KOPT-K1 (cell line): ENCODE measurements at regions not wholly inside any gene's neighbourhood (a gene's known extent, or its start where the extent isn't known, plus 50 kb on each side); places are given as distances from the start of the nearest gene placed in this dataset.

Source experiments
- H3K27ac ChIP-seq: fragments of 200-600 bp; sonication (generic); 2 replicates; pipeline ENCODE4 v1.5.1; 2016; ENCODE audit warnings: antibody characterized with exemption, mild to moderate bottlenecking, low read depth, low read length; ENCODE audit not compliant: poor library complexity, severe bottlenecking
- H3K36me3 ChIP-seq: fragments of 200-600 bp; sonication (generic); 2 replicates; pipeline ENCODE4 v1.5.1; 2017; ENCODE audit warnings: antibody characterized with exemption, mild to moderate bottlenecking, low read length, moderate library complexity; ENCODE audit not compliant: insufficient read depth
- H3K9me3 ChIP-seq: fragments of 200-600 bp; sonication (generic); 2 replicates; pipeline ENCODE4 v1.5.1; 2017; ENCODE audit warnings: antibody characterized with exemption, low read length, mild to moderate bottlenecking; ENCODE audit not compliant: insufficient read depth, poor library complexity, severe bottlenecking

DNA sequence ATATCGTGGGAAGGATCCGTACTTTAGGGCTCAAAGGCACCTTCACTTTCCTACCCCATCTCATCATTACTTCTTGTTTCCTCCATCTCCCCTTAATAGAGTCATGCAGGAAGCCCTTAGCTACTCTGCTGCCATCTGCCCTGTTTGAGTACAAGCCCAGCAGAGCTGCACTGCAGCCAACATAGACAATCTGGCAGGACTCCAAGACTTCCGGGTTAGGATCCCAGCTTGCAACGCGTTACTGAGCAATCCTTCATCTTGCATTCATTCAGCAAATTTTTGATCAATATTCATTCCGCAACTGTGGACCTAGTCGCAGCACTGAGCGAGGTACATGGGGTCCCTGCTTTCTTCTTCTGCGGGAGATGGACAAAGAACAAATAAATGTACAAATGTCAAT is 344.9 kb downstream of the BCOR start:
- no peak overlapping the region for H3K27ac ChIP-seq
- H3K36me3 ChIP-seq: no peaks in the 10 kb centered on the region
- H3K9me3 ChIP-seq: no peaks in the 10 kb centered on the region

DNA sequence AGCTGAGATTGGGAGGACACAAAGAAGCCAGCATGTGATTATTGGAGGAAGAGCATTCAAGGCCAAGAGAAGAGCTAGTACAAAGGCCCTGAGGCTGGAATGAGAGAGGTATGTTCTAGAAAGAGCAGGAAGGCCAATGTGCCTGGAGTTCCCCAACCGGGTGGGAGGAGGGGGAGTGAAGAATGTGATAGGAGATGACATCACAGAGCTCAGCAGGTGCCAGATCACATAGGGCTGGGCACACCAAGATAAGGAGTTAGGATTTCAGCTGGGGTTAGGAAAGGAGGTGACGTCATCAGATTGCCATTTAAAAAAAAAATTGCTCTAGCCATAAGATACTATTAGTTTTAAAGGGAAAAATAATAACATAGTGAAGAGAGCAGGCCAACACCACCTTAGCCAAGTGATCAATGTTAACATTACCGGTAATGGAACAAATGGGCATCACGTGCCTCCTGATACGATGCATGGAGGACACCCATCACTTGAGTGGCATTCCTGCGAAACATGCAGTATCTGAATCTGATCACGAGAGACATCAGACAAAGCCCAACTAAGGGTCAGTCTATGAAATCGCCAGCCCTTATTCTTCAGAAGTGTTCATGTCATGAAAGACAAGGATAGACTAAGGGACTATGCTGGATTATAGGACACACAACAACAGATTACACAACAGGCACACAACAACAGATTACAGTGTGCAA is 344.3 kb downstream of the BCOR start:
- no peaks in the 10 kb centered on the region for H3K9me3 ChIP-seq
- H3K36me3 ChIP-seq: no peaks in the 10 kb centered on the region
- H3K27ac ChIP-seq: no peak overlapping the region

DNA sequence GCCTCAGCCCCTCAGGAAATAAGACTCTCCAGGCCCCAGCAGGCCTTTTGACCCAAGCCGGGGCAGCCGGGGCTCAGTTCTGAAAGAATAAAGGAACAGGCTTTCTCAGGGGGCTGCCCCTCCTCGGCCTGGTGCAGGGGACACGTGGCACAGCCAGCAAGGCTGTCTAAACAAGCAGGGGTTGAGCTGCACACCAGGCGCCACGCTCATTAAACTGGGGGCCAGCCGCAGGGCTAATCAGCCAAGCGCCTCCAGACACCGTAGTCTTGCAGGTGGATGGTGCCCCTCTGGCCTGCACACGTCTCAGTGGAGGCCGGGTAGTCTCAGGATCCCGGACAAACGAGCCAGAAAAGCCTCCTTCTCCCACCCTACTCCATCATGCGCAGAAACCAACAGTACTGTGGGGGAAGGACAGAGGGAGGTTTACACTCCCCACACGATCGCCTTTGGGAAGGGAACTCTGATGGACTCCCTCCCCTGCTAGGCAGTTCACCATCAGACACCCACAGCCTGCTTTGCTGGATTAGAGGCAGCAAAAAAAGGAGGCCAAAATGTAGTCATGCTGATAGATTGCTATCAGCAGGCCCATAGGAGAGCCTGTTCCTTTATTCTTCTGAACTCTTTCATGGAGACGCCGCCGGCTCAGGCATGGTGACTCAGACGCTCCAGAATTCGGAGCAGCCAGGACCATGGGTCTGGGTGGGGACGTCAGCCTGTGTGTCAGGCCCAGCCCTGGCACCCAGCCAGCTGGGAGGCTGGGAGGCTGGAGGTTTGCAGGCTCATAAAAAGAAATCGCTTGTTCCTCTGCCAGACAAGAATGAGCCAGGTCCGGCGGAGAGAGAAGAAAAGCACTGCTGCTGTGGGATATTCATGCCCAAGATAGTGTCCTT is 342.4 kb downstream of the BCOR start:
- H3K27ac ChIP-seq: no peak overlapping the region
- H3K9me3 ChIP-seq: no peaks in the 10 kb centered on the region
- H3K36me3 ChIP-seq: no peaks in the 10 kb centered on the region

DNA sequence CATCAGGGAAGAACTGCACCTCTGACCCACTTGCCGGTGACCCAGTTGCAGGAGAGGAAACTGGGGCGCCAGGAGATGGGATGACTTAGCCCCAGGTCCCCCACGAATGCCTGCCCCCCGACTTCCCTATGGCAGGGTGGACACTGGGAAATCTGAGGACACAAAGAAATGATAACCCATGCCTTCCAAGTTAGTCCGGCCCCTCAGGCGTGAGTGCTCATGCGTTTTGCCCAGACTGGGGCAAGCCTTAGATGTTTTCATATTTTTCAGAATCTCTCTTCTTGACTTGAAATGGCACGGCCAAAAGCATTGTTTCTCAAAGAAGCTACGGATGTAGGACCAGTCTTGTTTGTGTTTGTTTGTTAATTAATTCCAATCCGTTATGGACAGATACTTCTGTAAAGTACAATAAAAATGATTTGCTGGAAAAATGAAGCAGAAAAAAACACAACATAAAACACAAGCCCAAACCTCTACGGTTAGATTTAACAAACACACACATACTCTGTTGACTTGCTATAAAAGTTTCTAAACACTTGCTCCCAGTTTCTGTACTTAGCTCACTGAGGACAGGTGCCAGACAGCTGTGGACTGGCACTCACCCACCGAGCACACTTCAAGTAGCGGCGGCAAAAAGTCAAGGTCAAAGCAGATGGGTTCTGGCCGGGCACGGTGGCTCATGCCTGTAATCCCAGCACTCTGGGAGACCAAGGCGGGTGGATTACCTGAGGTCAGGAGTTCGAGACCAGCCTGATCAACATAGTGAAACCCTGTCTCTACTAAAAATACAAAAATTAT is 341.5 kb downstream of the BCOR start:
- H3K36me3 ChIP-seq: no peaks in the 10 kb centered on the region
- H3K9me3 ChIP-seq: no peaks in the 10 kb centered on the region
- H3K27ac ChIP-seq: no peak overlapping the region

DNA sequence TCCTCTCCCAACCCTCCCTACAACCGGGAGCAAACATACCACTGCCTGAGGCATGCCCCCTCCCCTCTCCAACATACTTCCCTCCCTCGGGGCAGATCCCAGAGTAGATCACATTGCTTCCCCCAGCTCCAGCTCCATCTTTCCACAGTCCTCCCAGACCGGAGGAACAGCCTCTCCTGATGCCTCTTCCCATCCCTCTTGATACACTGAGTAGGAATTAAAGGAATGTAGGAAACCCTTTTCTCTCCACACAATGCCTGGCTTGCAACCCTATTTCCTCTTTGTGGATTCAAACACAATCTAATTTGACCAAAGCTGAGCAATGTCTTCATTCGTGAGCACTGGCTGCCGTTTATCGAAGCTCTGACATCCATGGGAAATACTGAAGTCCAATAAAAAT is 339.8 kb downstream of the BCOR start:
- no peaks in the 10 kb centered on the region for H3K36me3 ChIP-seq
- no peak overlapping the region for H3K27ac ChIP-seq
- no peaks in the 10 kb centered on the region for H3K9me3 ChIP-seq

DNA sequence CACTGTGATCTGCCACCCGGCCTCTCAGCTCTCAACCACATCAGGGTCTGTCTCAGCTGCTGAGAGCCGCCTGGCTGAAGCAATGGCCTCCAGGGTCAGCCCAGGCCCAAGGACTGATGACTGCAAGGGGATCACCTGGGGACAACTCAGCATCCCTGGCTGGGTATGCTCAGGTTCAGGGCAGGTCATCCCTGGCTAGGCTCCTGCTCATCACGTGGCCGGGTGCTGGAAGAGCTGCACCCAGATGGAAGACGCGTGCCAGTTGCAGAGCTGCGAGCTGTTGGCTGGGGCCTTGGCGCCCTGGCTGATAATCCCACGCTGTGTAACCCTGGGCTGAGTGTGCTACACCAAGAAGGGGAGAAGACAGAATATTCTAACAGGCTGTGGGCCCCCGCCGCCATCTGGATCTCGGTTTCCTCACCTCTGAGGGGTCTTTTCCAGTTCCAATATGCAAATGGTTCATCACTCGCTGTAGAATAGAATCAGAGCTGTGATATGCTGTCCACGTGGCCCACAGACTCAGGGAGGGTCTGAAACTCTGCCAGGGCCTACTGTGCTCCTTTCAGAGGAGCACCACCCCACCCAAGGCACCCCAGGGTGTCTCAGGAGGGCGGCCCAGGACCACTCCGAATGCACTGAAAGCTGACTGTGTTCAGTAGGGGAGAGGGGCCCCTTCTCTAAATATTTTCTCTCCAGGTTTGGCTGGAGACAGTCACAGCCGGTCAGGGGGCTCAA is 338.8 kb downstream of the BCOR start:
- Histone ChIP-seq H3K27ac (no peak overlapping the region), H3K36me3 (no peaks in the 10 kb centered on the region), H3K9me3 (no peaks in the 10 kb centered on the region)

DNA sequence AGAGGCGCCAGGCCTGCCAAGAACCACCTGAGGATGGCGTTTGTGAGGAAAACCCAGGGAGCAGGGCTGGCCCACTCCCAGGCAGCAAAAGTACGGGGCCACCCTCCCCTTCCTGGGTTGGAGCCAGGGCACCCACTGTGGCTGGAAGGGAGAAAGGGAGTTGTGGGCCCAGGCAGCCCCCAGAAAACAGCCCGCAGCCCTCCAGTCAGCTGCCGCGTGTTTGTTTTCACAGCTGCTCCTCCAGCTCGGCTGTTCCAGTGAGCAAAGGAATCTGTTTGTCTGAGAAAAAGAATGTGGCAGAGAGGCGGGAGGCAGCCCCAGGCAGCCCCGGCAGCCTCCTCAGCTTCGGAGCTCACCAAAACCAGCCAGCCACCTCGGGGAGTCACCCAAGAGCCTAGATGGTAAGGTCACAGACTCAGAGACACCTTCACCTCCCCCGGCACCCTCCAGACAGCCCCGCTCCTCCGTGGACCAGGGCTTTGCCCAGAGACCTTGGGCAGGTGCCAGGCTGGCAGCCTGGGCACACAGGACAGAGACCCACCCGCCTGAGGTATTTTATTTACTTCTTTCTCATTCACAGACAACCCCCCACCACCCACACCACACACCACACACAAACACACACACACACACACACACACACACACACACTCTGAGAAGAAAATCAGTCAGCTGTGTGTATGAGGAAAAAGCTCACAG is 338.1 kb downstream of the BCOR start:
- Histone ChIP-seq H3K36me3 (no peaks in the 10 kb centered on the region), H3K27ac (no peak overlapping the region), H3K9me3 (no peaks in the 10 kb centered on the region)

DNA sequence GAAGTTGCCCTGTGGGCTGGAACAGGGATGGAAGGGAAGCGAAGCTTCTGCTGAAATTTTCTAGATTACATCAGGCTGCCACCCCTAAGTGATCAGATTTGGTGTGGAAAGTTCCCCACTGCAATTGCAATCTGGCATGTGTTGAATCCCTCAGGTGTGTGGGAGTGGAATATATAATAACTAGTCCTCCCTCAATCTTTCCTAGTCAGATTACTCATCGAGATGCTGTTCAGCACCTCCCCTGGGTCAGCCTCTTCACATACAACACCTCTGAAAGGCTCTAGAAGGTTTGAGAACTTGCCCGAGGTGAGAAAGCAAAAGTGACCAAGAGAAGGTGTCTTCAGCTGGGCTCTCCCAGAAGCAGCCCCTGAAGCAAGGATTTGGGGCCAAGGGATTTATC is 336.8 kb downstream of the BCOR start:
- Histone ChIP-seq H3K27ac (no peak overlapping the region), H3K36me3 (no peaks in the 10 kb centered on the region), H3K9me3 (no peaks in the 10 kb centered on the region)

DNA sequence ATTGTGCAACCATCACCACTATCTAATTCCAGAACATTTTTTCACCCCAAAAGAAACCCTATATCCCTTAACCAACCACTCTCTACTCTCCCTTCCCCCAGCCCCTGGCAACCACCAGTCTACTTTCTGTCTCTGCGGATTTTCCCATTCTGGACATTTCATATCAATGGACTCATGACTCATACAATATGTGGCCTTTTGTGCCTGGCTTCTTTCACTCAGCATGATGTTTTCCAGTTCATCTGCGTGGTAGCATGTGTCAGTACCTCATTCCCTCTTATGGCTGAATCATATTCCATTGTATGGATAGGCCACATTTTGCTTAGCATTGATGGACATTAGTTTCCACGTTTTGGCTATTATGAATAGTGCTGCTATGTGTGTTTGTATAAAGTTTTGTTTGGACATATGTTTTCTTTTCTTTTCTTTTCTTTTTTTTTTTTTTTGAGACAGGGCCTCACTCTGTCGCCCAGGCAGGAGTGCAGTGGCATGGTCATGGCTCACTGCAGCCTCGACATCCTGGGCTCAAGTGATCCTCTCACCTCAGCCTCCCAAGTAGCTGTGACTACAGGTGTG is 335.4 kb downstream of the BCOR start:
- Histone ChIP-seq H3K9me3 (no peaks in the 10 kb centered on the region), H3K27ac (no peak overlapping the region), H3K36me3 (no peaks in the 10 kb centered on the region)

DNA sequence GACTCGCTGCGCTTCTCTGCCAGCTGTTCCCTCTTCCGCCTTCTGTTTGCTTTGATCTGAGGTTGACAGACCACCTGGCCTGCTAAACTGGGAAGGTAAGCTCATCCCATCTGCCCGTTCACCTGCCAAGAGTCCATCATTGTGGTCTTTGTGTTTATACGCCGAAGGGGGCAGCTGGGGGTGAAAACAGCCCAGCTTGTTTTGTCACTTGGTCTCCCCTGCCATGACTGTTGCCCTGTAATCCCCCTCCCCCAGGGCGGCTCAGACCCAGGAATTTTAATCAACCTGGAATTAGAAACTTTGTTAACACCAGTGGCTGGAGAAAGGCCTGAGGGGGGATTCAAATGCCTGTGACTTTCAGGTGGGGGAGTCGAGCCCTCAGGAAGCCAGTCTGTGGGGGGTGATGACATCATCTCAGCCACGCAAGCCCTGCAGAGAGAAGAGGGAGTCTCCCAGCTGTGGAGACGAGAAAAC is 333.3 kb downstream of the BCOR start:
- Histone ChIP-seq H3K36me3 (no peaks in the 10 kb centered on the region), H3K9me3 (no peaks in the 10 kb centered on the region), H3K27ac (peak overlapping the region; percentile 76)

DNA sequence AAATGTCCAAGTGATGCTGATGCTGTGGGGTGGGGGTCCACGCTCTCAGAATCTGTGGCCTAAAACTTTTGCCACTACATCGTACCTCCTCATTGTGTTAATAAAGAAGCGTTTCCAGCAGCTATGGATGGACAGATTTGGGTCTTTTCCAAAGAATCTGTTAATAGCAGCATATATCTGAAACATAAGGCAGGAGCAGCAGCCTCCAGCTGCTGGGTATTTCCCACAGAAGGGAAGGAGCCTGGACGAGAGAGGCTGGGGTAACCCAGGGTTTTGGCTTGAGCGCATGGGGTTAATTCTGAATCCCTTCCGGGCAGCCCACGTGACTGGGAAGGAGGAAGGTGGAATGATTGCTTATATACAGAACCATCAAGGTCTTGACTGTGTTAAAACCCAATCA is 332.4 kb downstream of the BCOR start:
- Histone ChIP-seq H3K9me3 (no peaks in the 10 kb centered on the region), H3K36me3 (no peaks in the 10 kb centered on the region), H3K27ac (peak overlapping the region; percentile 76)

DNA sequence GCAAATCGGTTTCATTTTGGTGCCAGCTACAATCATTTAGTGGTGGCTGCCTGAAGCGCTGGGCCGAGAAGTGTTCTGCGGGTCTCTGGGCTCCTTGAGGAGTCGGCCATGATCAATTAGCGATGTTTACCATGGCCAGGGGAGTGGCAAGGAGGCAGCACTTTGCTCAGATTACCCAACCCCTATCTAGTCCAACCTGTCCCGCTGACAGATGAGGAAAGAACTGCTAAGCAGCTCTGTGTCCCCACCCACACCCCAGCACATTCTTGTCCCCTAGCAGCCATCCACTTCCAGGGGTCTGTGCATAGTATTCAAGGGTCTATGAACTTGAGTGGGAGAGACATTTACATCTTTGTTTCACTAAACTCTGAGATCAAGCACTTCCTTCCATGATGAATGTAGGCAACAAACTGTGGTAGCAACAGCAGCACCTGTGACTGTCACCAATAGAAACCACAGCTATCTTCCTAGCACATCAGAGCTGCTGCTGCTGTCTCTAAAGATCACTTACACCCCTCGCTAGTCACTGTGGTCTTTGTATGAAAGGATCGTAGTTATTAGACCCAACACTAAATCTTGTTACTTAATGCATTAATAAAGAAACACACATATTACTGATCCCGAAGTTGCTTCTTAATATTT is 331.6 kb downstream of the BCOR start:
- Histone ChIP-seq H3K9me3 (no peaks in the 10 kb centered on the region), H3K36me3 (no peaks in the 10 kb centered on the region), H3K27ac (peak overlapping the region; percentile 76)

DNA sequence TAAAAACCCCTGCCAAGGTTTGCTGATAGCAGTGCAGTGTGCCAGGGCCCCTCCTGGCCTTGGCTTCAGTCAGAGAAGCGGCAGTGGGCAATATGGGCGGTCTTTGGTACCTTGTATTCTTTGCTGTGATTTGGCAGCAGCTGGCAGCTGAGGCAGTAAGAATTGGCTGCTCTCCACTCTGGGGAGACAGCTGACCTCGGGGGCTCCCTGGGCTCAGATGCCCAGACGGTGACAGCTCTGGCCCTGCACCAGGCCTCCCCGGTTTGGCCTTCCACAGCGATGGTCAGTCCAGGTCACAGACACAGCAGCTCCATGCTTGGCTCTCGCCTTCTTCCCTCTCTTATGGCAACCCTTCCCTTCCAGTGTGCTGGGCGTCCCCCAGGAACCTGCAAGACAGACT is 330.9 kb downstream of the BCOR start:
- no peaks in the 10 kb centered on the region for H3K9me3 ChIP-seq
- H3K27ac ChIP-seq: peak overlapping the region; percentile 76
- no peaks in the 10 kb centered on the region for H3K36me3 ChIP-seq
